Panc1 (cell line): ENCODE measurements at regions not wholly inside any gene's neighbourhood (a gene's known extent, or its start where the extent isn't known, plus 50 kb on each side); places are given as distances from the start of the nearest gene placed in this dataset.

Experiments
- POLR2AphosphoS5 ChIP-seq: IDR thresholded peaks from 2 replicates; pipeline ENCODE4 v1.6.1; 2012; ENCODE audit warnings: mild to moderate bottlenecking, low read depth, low read length, moderate library complexity
- SIN3A ChIP-seq: IDR thresholded peaks from 2 replicates; pipeline ENCODE4 v1.6.1; 2012; ENCODE audit warnings: low read depth, mild to moderate bottlenecking, low read length, moderate library complexity, borderline replicate concordance; ENCODE audit not compliant: insufficient read depth
- TCF7L2 ChIP-seq: IDR thresholded peaks from 2 replicates; pipeline ENCODE4 v1.6.1; 2011; ENCODE audit warnings: mild to moderate bottlenecking, low read depth, low read length, inconsistent platforms
- TF ChIP-seq, protein P1 (sequence below): fragments of 450-650 bp; IDR thresholded peaks from 2 replicates; pipeline ENCODE4 v1.5.1; 2017; ENCODE audit warnings: mild to moderate bottlenecking
- TF ChIP-seq, protein P2 (sequence below), 2 experiments: IDR thresholded peaks; 2 replicates each; pipeline ENCODE4 v1.6.1; 2011 to 2012; ENCODE audit warnings: low read depth in 2 of 2, control low read depth in 1 of 2, low read length in 1 of 2, mild to moderate bottlenecking in 1 of 2, moderate library complexity in 1 of 2; ENCODE audit not compliant: insufficient read depth in 1 of 2

DNA sequence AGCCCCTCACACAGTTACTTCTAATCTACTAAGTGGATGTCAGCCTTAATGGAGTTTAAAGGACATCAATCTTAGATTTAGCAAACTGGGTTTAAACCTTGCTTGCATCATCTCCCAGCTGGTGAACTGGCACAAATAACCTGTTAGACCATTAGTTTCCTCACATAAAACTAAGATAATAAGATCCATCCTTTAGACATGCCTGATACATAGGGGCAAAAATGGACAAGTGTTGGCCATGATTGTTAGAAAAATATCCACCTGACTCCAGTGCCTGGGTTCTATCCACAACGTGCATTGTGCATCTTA lies 439.1 kb downstream of the TNS3 start:
- TF ChIP-seq, protein P1, sequence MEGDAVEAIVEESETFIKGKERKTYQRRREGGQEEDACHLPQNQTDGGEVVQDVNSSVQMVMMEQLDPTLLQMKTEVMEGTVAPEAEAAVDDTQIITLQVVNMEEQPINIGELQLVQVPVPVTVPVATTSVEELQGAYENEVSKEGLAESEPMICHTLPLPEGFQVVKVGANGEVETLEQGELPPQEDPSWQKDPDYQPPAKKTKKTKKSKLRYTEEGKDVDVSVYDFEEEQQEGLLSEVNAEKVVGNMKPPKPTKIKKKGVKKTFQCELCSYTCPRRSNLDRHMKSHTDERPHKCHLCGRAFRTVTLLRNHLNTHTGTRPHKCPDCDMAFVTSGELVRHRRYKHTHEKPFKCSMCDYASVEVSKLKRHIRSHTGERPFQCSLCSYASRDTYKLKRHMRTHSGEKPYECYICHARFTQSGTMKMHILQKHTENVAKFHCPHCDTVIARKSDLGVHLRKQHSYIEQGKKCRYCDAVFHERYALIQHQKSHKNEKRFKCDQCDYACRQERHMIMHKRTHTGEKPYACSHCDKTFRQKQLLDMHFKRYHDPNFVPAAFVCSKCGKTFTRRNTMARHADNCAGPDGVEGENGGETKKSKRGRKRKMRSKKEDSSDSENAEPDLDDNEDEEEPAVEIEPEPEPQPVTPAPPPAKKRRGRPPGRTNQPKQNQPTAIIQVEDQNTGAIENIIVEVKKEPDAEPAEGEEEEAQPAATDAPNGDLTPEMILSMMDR, result no peak
- TF ChIP-seq, protein P2, sequence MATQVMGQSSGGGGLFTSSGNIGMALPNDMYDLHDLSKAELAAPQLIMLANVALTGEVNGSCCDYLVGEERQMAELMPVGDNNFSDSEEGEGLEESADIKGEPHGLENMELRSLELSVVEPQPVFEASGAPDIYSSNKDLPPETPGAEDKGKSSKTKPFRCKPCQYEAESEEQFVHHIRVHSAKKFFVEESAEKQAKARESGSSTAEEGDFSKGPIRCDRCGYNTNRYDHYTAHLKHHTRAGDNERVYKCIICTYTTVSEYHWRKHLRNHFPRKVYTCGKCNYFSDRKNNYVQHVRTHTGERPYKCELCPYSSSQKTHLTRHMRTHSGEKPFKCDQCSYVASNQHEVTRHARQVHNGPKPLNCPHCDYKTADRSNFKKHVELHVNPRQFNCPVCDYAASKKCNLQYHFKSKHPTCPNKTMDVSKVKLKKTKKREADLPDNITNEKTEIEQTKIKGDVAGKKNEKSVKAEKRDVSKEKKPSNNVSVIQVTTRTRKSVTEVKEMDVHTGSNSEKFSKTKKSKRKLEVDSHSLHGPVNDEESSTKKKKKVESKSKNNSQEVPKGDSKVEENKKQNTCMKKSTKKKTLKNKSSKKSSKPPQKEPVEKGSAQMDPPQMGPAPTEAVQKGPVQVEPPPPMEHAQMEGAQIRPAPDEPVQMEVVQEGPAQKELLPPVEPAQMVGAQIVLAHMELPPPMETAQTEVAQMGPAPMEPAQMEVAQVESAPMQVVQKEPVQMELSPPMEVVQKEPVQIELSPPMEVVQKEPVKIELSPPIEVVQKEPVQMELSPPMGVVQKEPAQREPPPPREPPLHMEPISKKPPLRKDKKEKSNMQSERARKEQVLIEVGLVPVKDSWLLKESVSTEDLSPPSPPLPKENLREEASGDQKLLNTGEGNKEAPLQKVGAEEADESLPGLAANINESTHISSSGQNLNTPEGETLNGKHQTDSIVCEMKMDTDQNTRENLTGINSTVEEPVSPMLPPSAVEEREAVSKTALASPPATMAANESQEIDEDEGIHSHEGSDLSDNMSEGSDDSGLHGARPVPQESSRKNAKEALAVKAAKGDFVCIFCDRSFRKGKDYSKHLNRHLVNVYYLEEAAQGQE (IDR thresholded peaks at IDR 0.05; ENCODE audit: insufficient read depth in 1 of 2, low read depth in 2 of 2, low read length in 1 of 2), result no peak
- TF ChIP-seq POLR2AphosphoS5, result no peak
- TF ChIP-seq TCF7L2, result no peak
- no peak for TF ChIP-seq SIN3A
